Suprapubic skin (tissue), 3 donors: ENCODE measurements at regions not wholly inside any gene's neighbourhood (a gene's known extent, or its start where the extent isn't known, plus 50 kb on each side); places are given as distances from the start of the nearest gene placed in this dataset.
"Not testable (repeated sequence)": the region's sequence is repeated elsewhere in the genome, so short reads cannot be mapped to it uniquely, and the experiment has no call there.

Source experiments
- CTCF ChIP-seq, 2 donors: fragments of 200-600 bp in 1 of 2; fragments of 450-650 bp in 1 of 2; sonication (generic) in 1 of 2; IDR thresholded peaks; one replicate each; pipeline ENCODE4 v1.5.1; 2016 to 2019; ENCODE audit warnings: antibody characterized with exemption in 2 of 2, mild to moderate bottlenecking in 1 of 2, moderate library complexity in 1 of 2
- POLR2A ChIP-seq, 2 donors: fragments of 450-650 bp; IDR thresholded peaks; one replicate each; pipeline ENCODE4 v1.6.1; 2017; ENCODE audit warnings: antibody characterized with exemption in 2 of 2, mild to moderate bottlenecking in 2 of 2, moderate library complexity in 2 of 2

DNA sequence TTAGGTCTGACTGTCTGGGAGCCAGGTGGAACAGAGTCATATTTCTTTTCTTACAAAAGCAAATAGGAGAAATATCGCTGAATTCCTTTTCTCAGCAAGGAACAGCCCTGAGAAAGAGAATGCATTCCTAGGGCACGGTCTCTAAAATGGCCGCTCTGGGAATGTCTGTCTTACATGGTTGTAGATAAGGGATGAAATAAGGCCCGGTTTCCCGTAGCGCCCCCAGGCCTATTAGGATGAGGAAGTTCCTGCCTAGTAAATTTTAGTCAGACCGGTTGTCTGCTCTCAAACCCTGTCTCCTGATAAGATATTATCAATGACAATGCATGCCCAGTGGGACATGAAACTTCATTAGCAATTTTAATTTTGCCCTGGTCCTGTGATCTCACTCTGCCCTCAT lies 54.0 kb upstream of the SYNDIG1 start:
- not testable (repeated sequence) for TF ChIP-seq POLR2A, CTCF (IDR thresholded peaks at IDR 0.05)
